Right ventricle myocardium inferior (tissue), 1 donor: ENCODE measurements at regions not wholly inside any gene's neighbourhood (a gene's known extent, or its start where the extent isn't known, plus 50 kb on each side); places are given as distances from the start of the nearest gene placed in this dataset.
A peak's percentile ranks its signal among the peaks of the same experiment; 100 is the strongest.

Source experiments
- ATAC-seq: fragments of 200-7000 bp; cut with Tn5 transposase; one replicate; pipeline ENCODE4 v1.9.1; 2020; ENCODE audit warnings: mild to moderate bottlenecking, moderate library complexity
- DNase-seq: peaks from one replicate; pipeline ENCODE4 v3.0.0; 2021; ENCODE audit errors: missing footprints
- intact Hi-C: fragments of 100-400 bp; cut with DNase I; formaldehyde crosslinking; loops from one replicate; pipeline ENCODE4 v1.11.0; 2022
- donor health status: DM: no; HTN: yes; CAD: no; lungs with severe emphysema.

DNA sequence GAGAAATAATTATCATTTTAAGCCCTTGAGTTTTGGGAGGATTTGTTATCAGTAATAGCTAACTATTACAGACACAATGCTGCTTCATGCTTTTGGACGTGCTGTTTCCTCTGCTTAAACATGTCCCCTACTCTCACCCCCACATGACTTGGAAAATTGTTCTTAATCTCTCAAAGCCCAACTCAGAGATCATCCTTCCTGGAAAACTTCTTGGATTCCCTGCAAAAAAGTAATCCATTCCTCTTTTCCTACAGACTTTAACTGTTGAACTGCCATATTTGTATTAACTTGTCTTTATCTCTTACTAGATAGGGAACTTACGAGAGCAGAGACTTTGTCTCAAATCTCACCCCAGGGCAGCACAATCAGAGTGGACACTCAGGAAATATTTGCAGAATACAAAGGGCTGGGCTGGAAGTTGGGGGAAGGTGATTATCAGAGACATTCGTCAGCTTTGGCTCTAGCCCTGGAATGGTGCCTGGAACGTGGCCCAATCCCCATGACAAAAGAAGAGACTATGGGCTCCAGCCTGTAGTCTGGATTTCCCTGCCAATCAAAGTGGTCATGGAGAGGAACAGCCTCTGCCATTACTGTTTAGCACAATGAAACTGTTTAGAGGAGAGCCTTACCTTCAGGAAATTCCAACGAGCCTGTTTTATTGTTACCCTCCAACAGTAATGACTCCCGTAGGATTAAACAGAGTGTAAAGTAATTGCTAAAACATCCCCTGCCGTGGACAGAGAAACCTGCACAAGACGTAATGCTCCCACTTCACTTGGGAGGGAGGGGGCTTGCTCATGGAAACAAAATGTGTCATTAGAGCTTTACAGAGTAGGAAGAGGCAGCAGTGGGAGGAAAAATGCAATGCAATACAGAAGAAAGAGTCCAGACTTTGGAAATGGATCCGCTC, 140.4 kb upstream of the AUTS2 start:
- ATAC-seq: peak; percentile 73
- intact Hi-C loops: no loop called here
- no peak for DNase-seq

- intact Hi-C loops: no loop called here
- DNase-seq: no peak
- no peak for ATAC-seq
These were observed 134.2 kb upstream of the AUTS2 start for GRCh38 chr7:69464035-69464434.

GRCh38 chr7:69465262-69465661, 133.0 kb upstream of the AUTS2 start:
- ATAC-seq (no peak), DNase-seq (no peak)
- intact Hi-C loops: no loop called here

- DNase-seq (no peak), ATAC-seq (no peak)
- intact Hi-C loops: no loop called here
These were observed 130.4 kb upstream of the AUTS2 start for GRCh38 chr7:69467826-69468225.

- ATAC-seq (no peak), DNase-seq (no peak)
- intact Hi-C loops: no loop called here
These were observed 121.9 kb upstream of the AUTS2 start for GRCh38 chr7:69476416-69476815.

GRCh38 chr7:69482676-69483075, 115.6 kb upstream of the AUTS2 start:
- intact Hi-C loops: no loop called here
- DNase-seq (no peak), ATAC-seq (no peak)

GRCh38 chr7:69489533-69489932, 108.7 kb upstream of the AUTS2 start:
- DNase-seq (no peak), ATAC-seq (no peak)
- intact Hi-C loops: no loop called here

- DNase-seq: no peak
- ATAC-seq: no peak
- intact Hi-C loops: no loop called here
These were observed 99.6 kb upstream of the AUTS2 start for GRCh38 chr7:69498671-69499070.

DNA sequence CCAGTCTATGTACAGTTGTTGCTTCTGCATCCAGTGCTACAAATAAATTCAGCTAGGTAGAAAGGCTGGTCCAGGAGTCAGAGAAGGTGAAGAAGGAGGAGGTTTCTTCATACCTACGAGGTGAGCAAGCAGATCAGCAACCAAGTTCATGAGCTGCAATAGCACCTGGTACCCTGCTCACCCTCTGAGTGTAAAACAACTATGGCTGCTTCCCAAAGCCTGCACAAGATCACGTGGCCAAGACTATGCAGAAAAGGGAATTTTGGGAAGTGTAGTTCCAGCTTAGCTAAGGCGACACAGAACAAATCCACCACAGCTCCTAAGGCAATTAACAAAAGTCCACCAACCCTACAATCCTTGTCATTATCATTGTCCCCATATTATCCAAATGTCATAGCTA, 95.9 kb upstream of the AUTS2 start:
- intact Hi-C loops: no loop called here
- ATAC-seq (no peak), DNase-seq (no peak)

DNA sequence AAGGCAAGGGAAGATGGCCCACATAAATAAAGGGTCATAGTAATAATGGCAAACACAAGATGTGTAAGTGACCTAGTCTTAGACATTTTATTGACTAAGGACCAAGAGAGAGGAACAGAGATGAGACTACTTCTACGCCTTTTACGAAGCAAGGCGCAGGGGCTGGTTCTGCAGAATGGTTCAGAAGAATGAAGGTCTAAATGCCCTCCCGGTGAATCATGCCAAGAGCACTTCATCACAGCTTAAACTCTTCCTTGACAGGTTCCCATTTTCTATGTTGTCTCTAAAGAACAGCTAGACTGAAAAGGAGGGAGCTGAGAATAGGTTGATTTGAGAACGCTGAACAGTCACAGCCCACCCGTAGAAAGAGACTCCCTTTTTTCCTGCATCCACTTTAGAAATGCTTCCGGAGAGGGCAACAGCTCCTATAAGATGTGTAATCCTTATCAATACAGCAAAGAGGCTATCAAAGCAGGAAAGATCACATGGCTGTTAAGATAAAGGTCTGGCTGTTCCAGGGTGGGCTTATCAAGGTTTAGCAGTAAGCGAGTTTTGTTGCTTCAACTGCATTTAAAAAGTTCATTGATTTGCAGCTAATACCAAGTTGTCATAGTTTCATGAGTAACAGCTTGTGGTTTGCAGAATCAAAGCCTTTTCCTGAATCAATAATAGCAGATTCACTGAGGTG, 93.4 kb upstream of the AUTS2 start:
- intact Hi-C loops: no loop called here

GRCh38 chr7:69508736-69509135, 89.5 kb upstream of the AUTS2 start:
- intact Hi-C loops: no loop called here
- DNase-seq: no peak

More for the DNA sequence above, 93.4 kb upstream of the AUTS2 start:
- ATAC-seq (no peak), DNase-seq (no peak)

GRCh38 chr7:69510114-69510513, 88.2 kb upstream of the AUTS2 start:
- ATAC-seq (no peak), DNase-seq (no peak)
- intact Hi-C loops: no loop called here

More at GRCh38 chr7:69508736-69509135, 89.5 kb upstream of the AUTS2 start:
- no peak for ATAC-seq

DNA sequence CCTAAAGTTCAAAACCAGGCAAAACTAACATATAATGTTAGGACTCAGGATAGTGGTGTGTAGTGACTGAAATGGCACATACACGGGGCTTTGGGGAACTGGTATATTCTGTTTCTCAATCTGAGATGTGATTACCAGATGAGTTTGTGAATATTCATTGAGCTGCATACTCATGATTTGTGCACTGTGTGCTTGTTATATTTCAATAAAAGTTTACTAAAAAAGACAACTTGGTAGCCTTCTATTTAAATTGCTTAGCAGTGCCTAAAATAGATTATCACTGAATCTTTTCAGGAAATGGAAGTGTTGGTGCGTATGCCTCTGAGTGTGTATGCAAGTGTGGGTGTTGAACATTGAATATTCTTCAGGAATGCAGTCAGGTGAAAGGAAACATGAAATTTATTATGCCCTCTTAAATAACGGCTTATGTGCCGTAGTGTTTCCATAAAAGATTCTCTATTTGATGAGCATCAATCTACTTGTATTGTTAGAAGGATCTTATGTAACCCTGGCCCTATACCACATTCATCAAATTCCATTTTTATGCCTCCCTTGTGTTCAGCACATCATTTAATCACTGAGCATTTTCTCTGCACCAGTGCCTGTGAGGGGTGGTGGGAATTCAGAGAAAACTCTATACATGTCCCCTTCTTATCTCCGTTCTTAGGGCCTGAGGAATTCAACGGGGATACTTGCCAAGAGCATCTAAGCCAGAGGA, 82.6 kb upstream of the AUTS2 start:
- intact Hi-C loops: no loop called here
- ATAC-seq (no peak), DNase-seq (no peak)

DNA sequence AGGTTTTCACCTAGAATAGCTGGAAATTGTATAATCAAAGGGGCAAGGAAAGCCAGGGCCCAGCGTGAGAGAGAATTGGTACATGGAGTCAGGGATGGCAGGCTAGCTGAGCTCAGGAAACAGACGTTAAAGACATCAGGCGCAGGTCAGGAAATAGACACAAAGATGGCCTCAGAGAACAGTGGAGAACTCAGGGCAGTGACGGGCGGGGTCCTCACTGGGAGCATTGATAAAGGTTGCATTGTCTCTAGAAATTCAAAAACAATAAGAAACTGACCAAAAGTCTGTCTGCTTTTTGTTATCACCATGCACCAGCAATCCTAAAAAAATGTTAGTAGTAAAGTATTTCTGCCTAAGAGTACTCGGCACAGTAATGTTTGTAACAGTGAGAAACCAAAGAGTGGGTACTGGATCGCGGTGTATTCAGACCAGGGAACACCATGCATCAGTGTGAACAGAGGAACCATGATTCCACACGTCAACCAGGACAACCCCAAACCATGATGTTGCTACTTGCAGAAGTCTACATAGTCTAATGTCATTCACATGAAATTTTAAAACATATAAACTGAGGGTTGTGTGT, 81.9 kb upstream of the AUTS2 start:
- ATAC-seq (no peak), DNase-seq (no peak)
- intact Hi-C loops: no loop called here

- ATAC-seq: no peak
These were observed 80.1 kb upstream of the AUTS2 start for GRCh38 chr7:69517985-69518704.

DNA sequence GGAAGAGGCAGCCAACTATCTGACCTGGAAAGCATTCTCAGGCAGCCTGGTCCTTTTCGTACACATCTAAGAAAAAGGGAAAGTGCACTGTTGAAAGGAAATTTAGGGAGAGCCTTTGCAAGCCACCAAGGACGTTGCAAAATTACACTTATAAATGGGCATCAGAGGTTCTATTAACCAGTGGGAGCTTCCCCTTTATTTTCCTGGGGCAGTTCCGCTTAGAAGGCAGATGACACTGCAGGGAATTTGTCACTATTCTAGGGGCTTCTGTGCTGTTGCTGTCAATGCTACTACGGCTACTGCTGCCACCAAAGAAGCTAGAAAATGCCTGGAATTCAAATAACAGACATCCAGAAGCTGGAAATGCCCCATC, 79.6 kb upstream of the AUTS2 start:
- ATAC-seq (no peak), DNase-seq (no peak)
- intact Hi-C loops: no loop called here

More at GRCh38 chr7:69517985-69518704, 80.1 kb upstream of the AUTS2 start:
- intact Hi-C loops: no loop called here
- DNase-seq: no peak

GRCh38 chr7:69526570-69526969, 71.7 kb upstream of the AUTS2 start:
- intact Hi-C loops: no loop called here
- no peak for DNase-seq
- ATAC-seq: no peak

DNA sequence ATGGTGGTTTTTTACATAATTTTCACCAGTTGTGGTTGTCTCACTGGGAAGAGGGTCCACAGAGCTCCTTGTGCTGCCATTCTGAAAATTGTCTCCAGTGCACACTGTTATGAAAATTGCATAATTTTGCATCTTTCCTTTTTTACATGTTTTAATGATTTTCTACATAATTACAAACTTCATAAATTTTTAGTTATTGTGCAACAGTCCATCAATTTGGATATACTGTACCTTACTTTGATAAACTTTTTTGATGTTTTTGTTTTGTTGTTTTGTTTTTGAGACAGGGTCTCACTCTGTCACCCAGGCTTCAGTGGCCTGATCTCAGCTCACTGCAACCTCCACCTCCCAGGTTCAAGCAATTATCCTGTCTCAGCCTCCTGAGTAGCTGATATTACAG, 70.6 kb upstream of the AUTS2 start:
- intact Hi-C loops: no loop called here
- ATAC-seq: no peak
- DNase-seq: no peak

DNA sequence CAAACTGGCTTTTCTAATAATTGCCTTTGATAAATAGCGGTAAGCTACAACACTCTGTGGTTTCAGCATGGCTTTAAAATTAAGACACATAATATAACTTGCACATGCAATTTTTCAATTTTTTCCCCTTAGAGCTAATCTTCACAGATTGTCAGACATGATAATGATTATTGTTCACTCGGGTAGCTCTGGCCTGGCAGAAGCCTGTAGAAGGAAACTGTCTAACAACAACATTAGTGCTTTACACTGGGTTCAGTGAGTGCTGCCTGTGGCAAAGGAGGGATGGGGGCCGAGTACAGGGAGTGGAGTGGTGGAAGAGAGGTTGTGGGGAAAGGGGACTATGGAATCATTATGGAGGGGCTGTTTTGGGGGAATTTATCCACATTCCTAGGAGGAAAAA, 67.2 kb upstream of the AUTS2 start:
- DNase-seq (no peak), ATAC-seq (no peak)
- intact Hi-C loops: no loop called here
